Umbilical cord (tissue), 1 donor: ENCODE measurements at regions not wholly inside any gene's neighbourhood (a gene's known extent, or its start where the extent isn't known, plus 50 kb on each side); places are given as distances from the start of the nearest gene placed in this dataset.
A peak's percentile ranks its signal among the peaks of the same experiment; 100 is the strongest.

Experiments
- DNase-seq: peaks from one replicate; pipeline ENCODE4 v3.0.0-alpha.2; 2015; ENCODE audit warnings: low spot score

DNA sequence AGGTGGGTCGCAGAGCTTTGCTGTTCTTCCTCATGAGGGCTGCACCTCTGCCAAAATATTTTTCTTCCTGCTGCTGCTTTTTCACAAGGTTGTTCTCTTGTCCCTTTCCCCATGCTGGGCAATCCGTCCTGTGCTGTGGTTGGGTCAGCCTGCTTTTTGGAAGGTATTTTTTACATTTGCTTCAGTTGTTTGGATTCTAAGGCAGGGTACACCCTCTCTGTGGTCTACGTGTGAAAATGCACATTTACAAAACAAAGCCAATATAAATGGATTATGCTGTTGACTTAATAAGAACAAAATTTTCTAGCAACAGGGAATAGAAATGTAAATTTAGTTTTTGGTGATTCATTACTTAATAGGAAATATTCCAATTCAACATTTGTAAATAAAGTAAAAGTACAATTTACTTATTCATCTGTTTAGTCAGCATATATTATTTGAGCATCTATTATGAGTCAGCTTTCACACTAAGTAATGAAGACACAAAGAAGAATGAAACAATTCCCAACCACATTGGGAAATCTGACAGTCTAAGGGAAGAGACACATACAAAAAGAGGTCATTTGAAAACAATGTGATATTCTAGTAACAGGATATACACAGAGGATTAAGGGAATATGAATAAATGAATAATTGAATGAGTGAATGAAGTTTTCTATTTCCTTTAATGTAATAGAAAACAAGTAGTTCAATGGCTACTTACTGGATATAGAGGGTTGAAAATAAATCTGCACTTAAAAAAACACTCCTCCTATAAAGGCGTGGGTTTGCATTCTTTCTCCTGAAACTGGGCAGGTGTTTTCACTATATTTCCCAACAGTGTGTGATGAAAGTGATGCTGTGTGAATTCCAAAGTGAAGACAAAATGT, 94.6 kb upstream of the PRICKLE1 start:
- no peak for DNase-seq

DNA sequence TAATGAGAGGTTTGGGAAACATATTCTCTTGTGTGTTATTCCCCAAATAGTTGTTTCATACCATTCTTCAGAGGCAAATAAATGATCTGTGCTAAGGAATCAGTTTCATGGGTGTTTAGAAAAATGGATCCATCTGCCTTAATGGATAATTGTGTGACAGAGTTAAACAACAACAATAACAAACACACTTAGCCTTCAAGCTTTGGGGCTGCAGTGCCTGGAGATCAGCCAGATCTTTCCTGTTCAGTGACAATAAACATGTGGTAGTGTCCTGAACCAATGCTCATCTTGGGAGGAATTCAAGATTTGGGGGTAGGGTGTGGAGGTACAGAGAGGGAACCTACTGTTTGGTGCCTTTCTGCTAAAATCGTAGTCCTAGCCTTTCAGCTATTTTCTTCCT, 93.7 kb upstream of the PRICKLE1 start:
- no peak for DNase-seq

DNA sequence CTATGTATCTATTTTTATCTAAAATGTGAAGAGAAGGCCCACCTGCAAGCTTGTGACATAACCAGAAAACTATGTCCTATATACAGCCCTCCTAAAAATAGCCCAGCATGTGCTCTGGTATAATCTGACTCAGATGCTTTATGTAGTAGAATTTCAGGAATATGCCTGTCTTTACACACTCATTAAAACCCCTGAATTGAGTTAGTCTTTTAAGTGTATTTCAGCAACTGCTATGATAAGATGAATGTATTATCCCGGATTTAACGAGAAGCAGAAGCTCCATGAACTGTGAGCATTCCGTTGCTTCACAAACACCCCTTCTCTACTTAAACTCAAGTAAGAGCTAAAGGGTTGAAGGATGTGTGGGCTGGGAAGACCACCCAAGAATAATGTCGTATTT, 89.9 kb upstream of the PRICKLE1 start:
- DNase-seq, result peak; percentile 68

DNA sequence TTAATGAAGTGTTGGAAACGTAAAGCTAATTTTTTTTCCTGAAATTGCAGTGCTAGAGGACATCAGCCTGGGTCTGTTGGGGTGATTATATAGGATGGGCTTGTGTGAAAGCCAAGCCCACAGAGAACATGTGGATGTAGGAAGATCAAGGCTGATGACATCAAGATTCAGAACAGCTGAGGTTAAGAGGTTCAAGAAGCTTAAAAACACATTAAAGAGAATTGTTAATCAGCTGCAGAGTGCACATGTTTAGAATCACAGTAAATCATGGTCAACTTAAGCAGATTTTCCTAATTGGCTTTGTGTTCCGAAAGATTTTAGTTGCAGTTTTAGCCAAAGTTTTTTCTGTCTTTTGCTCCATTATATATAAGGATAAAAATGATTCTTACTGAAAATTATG, 87.9 kb upstream of the PRICKLE1 start:
- DNase-seq, result peak; percentile 23

DNA sequence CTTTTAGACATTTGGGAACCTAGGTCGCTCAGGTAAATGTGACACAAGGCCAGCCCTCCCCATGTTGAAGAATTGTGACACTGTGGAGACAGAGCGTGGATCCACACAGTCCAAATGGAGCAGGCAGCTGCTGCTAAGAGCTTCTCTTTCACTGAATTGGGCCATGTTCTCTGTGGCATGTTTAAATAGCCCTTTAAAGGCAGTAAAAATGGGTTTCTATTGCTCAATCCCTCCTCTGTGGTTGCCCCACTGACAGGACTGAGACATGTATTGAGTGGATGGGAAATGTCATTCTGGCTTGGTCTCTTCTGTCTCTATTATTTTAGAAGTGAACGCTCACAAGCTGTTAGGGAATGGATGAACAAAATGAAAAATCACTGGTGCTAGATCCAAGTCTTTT, 84.0 kb upstream of the PRICKLE1 start:
- DNase-seq, result no peak

DNA sequence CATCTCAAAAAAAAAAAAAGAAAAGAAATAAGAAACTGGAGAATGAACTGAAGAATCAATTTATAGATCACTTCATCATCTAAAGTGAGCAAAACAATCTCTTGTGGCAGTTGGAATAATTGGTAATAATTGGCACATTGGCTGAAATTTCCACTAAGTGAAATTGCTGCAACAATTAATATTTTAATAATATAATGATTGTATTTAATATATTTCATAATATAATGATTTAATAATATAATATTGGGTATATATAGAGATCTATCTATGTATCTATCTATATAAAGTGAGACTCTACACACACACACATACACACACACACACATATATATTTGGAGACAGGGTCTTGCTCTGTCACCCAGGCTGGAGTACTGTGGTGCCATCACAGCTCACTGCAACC, 81.2 kb upstream of the PRICKLE1 start:
- DNase-seq, result no peak

DNA sequence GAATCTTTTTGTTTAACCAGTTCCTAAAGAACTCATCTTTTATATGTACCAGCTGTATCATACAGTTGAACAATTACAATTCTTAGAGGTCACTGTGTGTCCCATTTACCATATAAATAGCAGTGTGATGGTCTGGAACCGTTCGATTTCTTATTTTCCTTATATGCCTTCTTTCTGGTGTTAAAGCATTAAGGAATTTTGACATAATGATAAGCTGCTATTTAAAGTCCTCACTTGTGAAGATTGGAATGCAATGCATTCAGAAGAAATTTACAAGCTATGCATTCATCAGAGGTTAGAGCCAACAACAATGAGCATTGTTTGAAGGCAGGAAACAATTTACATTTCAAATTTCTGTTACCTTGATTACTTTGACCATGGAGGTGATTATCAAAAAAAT, 80.0 kb upstream of the PRICKLE1 start:
- DNase-seq, result no peak

DNA sequence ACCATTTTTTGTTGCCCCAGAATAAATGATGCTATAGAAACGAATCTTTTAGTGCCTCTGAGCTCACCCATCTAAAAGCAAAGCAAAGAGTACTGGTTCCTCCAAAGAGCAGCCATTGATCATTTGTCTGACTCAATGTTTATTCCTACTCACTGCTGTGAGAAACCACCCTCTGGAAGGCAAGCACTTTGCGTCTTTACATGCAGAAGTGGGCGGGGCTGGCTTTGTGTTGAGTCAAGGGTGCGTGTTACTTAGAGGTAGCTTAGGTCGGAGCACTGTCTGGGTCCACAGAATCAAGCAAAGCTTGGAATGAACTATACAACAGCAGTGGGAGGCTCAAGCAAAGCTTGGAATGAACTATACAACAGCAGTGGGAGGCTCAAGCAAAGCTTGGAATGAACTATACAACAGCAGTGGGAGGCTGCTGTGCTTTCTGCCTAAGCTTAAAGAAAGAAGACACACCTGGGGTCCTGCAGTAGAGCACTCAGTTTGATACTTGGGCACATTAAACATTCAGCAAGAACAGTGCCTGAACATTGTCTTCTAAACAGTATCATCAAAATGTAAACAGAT, 77.2 kb upstream of the PRICKLE1 start:
- no peak for DNase-seq

DNA sequence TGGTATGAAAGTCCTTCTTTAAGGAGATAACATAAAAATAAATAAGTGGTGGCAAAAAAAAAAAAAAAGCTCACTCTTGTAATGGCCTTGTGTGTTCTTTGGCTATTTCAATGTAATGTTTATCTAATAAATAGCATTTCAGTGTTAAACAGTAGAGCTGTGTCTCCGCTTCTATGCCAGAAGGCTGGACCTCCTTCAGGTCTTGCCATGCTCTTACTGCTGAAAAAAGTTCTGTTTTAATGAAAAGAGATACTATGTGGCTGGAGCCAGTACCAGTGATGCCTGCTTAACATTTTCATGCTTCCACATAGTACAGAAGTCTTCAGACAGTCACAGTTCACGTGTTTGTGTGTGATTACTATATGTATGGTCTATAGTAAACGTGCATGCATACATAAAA, 74.1 kb upstream of the PRICKLE1 start:
- no peak for DNase-seq

DNA sequence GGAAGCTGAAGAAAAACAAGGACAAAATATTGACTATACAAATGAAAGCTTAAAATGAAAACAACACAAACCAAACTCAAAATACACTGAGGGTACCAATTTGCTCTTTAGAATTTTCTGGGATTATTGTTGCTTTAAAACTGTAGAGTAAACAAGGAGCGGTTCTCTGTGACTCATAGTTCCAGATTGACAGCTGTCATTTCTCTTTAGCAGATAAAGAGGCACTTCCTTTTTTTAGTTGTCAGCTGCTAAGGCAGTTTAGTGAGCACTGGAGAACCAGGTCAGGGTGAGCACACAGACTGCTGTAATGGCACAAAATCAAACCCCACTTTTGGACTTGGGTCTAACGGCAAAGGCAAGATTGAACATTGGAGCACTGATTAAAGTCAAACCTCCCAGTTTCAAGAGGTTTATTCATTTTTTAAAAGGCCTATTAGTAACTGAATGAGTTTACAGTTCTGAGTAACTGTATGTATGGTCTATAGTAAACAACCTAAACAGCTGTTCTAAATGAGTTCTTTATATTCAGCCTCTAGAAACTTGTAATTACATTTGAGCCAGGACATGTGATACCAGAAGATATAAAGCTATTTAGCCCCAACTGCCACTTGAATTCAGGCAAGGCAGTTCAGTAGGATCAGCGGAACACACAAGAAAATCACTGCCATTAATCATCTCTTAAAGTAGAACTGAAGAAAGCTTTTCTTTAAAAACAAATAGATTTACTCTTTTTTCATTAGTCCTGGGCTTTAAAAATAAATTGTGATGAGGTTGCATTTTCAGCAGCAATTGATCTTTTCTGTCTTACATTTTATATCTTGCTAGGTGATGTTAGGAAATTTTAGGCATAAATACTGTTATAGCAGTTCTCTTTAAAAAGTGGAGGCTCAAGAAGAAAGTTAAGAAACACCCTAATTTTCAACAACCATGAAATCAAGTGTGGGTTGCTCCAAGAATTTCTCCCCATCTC, 71.7 kb upstream of the PRICKLE1 start:
- DNase-seq, result peak; percentile 32

DNA sequence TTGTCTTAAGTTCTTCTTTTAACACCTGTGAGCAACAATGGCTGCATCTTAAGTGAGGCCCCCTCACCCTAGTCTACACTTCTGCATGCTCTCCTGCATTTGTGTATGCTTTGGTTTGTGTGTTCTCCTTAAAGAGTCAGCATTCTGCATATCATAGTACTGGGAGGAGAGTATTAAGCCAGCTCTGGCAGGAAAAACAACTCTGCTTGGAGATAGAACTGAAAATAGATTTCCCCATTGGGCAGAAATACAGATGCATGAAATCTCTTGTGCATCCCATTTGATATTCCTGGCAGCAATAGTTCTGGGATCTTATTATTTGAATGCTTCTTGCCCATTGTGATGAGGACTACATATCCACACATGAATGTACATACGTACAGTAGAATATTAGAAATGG, 70.6 kb upstream of the PRICKLE1 start:
- peak; percentile 87 for DNase-seq

DNA sequence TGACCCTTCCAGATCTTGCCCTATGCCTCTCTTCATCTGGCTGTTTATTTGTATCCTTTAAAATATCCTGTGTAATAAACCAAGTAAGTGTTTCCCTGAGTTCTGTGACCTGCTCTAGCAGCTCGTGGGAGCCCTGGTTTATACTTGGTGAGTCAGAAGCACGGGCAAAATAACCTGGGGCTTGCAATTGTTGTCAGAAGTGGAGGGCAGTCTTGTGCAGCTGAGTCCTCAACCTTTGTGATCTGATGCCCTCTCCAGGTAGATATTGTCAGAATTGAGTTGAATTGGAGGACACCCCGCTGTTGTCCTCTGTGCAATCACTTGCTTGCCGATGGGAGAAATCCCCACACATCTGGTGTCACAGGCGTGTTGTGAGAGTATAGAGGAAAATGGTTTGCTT, 62.5 kb upstream of the PRICKLE1 start:
- no peak for DNase-seq

DNA sequence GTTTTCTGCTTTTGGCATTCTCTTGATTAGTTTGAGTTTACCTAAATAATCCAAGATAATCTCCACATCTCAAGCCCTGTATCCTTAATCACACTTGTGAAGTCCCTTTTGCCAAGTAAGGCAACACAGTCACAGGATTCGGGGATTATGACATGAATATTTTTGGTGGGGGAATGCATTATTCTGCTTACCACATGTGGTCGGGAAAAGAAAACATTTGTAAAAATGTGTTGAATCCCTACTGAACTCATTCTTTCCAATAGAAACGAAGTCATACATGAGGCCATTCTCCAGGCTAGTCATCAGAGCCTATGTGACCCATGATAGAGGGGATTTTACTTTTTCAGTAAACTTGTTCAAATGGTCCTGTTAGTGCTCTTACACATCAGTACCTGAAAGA, 58.5 kb upstream of the PRICKLE1 start:
- DNase-seq, result no peak

DNA sequence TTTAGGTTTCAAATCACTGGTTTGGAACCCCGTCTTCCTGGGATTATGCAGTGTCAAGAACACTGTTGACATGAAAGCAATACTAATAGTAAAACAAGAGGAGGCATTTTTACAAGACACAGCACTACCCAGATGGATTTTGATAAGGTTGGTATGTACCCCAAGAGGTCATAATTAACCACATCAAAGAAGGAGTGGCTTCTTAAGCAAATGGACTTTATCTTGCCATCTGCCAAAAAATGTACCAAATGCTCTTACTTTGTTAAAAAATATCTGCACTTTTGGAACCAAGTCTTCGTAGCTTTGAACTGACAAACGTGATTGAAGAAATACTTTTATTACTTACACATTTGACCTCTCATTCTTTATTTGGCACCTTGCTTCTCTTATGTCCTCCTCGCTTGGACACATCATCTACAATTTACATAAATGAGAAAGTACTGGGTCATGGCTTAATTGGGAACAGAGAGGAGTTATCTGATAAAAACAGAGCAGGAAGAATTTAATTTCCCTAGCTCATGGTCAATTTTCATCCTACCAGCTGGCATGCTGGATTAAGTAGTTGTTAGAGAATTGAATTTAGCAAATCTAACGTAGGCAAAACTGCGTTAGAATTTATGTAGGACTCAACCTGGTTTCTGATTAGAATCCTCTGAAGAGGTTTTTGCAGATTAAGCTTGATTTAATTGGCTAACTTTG, 54.5 kb upstream of the PRICKLE1 start:
- DNase-seq, result no peak

DNA sequence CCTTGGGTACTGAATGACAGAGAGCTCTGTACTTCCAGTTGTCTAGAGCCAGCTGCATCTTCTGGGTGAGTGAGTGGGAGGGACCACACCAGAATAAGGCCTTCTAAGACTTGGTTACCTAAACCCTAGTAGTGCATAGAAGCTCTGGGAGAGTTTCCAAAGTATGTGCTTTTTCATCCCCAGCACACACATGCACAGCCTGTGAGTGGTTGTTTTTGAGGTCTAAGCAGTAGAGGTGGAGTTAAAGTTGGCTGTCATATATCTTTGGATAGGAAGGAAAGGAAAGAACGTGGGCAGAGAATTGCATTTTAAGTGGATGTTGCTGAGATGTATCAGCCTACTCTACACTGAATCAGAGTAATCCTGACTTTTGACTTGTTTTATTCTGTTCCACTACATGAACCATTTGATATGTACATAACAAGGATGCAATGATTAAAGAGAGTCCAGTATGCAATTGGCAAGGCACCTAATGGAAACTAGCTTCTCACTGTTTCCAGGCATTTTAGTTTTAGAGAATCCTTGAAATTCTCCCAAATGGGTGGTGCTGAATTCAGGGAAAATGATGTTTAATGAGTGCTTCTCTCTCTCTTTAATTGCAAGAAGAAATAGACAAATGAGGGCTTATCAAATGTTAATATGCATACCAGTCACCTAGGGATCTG, 51.8 kb upstream of the PRICKLE1 start:
- DNase-seq, result peak; percentile 86

DNA sequence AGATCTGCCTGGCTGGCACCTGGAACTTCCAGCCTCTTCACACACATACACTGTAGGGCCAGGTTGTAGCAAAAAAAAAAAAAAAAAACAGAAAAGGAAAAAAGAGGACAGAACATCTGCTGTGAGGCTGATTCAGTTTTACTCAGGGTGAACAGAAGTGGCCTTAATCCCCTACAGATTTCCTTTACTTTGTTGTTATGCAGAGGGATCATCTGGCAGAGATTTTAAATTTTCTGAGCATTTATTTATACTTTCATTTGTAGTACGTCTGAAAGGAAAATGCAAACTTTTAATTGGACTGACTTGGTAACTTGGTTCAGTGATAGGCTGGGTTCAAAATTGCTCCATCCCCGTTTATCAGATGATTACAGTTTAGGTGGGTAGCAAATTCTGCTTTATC, 50.8 kb upstream of the PRICKLE1 start:
- peak; percentile 88 for DNase-seq

DNA sequence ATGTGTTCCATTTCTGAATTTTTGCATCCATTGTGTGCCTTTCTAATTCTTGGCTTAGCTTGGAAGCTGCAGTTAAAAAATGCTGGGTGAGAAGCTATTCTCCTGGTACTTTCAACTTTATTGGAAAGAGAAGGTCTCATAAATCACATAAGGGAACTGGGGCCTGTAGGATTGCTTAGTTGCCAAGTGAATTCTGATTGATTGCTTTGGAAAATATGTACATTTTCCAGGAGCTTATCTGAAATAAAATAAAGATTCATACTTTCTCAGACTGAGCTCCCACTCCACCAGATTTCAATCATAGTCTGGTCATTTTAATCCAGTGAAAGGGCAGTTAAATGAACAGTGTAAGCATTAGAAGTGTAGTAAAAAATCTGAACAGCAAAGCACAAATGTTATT, 50.0 kb upstream of the PRICKLE1 start:
- DNase-seq, result peak; percentile 48
